Keratinocyte (primary cell): ENCODE measurements at regions not wholly inside any gene's neighbourhood (a gene's known extent, or its start where the extent isn't known, plus 50 kb on each side); places are given as distances from the start of the nearest gene placed in this dataset.

Experiments used
- DNase-seq: peaks from one replicate; pipeline ENCODE4 v3.0.0-alpha.2; 2011; ENCODE audit warnings: low read depth, missing footprints, low spot score
- FAIRE-seq: peaks from 2 replicates; lab custom pipeline; 2011; peaks lifted over from hg19 to GRCh38; lab: Jason Lieb, UNC
- H2AFZ ChIP-seq: 2 replicates; pipeline ENCODE4 v1.6.0; 2012; ENCODE audit warnings: low read length, control low read depth, inconsistent platforms; ENCODE audit not compliant: control insufficient read depth
- H3K27ac ChIP-seq: 2 replicates; pipeline ENCODE4 v1.5.1; 2011; ENCODE audit warnings: low read length; ENCODE audit not compliant: control insufficient read depth, insufficient read depth
- H3K27me3 ChIP-seq: 3 replicates; pipeline ENCODE4 v1.6.0; 2011; ENCODE audit warnings: low read length; ENCODE audit not compliant: control insufficient read depth, insufficient read depth; ENCODE audit errors: extremely low read depth
- H3K36me3 ChIP-seq, 2 experiments: 2 replicates in 1 of 2; 3 replicates in 1 of 2; pipeline ENCODE4 v1.5.1; 2011; ENCODE audit warnings: low read length in 2 of 2, mild to moderate bottlenecking in 1 of 2; ENCODE audit not compliant: control insufficient read depth in 2 of 2, insufficient read depth in 2 of 2; ENCODE audit errors: extremely low read depth in 1 of 2
- H3K4me1 ChIP-seq: 3 replicates; pipeline ENCODE4 v1.5.1; 2011; ENCODE audit warnings: low read length; ENCODE audit not compliant: control insufficient read depth, insufficient read depth; ENCODE audit errors: extremely low read depth
- H3K4me2 ChIP-seq: 3 replicates; pipeline ENCODE4 v1.6.0; 2011; ENCODE audit warnings: low read depth, low read length; ENCODE audit not compliant: control insufficient read depth, insufficient read depth; ENCODE audit errors: extremely low read depth
- H3K4me3 ChIP-seq, 3 experiments: fragments of 200-600 bp in 1 of 3; sonication (generic) in 1 of 3; 2 replicates in 2 of 3; 3 replicates in 1 of 3; pipeline ENCODE4 v1.5.1; 2011 to 2016; ENCODE audit warnings: low read length in 3 of 3, mild to moderate bottlenecking in 3 of 3, control low read depth in 2 of 3, inconsistent platforms in 1 of 3, low read depth in 1 of 3, mixed read lengths in 1 of 3, mixed run types in 1 of 3, moderate library complexity in 1 of 3; ENCODE audit not compliant: control insufficient read depth in 2 of 3, insufficient read depth in 2 of 3; ENCODE audit errors: extremely low read depth in 1 of 3
- H3K79me2 ChIP-seq: 2 replicates; pipeline ENCODE4 v1.6.0; 2012; ENCODE audit warnings: low read length; ENCODE audit not compliant: control insufficient read depth, insufficient read depth
- H3K9ac ChIP-seq: 3 replicates; pipeline ENCODE4 v1.6.0; 2011; ENCODE audit warnings: low read length; ENCODE audit not compliant: control insufficient read depth, insufficient read depth; ENCODE audit errors: extremely low read depth
- H3K9me1 ChIP-seq: 3 replicates; pipeline ENCODE4 v1.6.0; 2011; ENCODE audit warnings: low read length; ENCODE audit not compliant: control insufficient read depth, insufficient read depth; ENCODE audit errors: extremely low read depth
- H3K9me3 ChIP-seq: 2 replicates; pipeline ENCODE4 v1.5.1; 2012; ENCODE audit warnings: low read depth, low read length; ENCODE audit not compliant: control insufficient read depth
- H4K20me1 ChIP-seq: 3 replicates; pipeline ENCODE4 v1.6.0; 2011; ENCODE audit warnings: low read length; ENCODE audit not compliant: control insufficient read depth, insufficient read depth; ENCODE audit errors: extremely low read depth
- EZH2 ChIP-seq: IDR thresholded peaks from one replicate; pipeline ENCODE4 v1.6.1; 2012; ENCODE audit warnings: inconsistent platforms, mild to moderate bottlenecking, low read length, moderate library complexity
- dilution Hi-C: fragments of 300-500 bp; cut with MboI; formaldehyde crosslinking; loops from one replicate; pipeline ENCODE4 v1.7.0; 2020; ENCODE audit warnings: low sequenced_read_pairs; ENCODE audit not compliant: extremely low pct_ligation_motif_present
- TF ChIP-seq, protein P1 (sequence below), 3 experiments: IDR thresholded peaks in 1 of 3; conservative IDR thresholded peaks in 1 of 3; optimal IDR thresholded peaks in 1 of 3; 2 replicates in 2 of 3; 3 replicates in 1 of 3; pipeline versions ENCODE3 to v1.5.1; 2011; ENCODE audit warnings: low read length in 3 of 3, mild to moderate bottlenecking in 3 of 3, moderate library complexity in 2 of 3, control low read depth in 1 of 3, inconsistent platforms in 1 of 3; ENCODE audit not compliant: insufficient read depth in 2 of 3; ENCODE audit errors: extremely low read depth in 1 of 3

DNA sequence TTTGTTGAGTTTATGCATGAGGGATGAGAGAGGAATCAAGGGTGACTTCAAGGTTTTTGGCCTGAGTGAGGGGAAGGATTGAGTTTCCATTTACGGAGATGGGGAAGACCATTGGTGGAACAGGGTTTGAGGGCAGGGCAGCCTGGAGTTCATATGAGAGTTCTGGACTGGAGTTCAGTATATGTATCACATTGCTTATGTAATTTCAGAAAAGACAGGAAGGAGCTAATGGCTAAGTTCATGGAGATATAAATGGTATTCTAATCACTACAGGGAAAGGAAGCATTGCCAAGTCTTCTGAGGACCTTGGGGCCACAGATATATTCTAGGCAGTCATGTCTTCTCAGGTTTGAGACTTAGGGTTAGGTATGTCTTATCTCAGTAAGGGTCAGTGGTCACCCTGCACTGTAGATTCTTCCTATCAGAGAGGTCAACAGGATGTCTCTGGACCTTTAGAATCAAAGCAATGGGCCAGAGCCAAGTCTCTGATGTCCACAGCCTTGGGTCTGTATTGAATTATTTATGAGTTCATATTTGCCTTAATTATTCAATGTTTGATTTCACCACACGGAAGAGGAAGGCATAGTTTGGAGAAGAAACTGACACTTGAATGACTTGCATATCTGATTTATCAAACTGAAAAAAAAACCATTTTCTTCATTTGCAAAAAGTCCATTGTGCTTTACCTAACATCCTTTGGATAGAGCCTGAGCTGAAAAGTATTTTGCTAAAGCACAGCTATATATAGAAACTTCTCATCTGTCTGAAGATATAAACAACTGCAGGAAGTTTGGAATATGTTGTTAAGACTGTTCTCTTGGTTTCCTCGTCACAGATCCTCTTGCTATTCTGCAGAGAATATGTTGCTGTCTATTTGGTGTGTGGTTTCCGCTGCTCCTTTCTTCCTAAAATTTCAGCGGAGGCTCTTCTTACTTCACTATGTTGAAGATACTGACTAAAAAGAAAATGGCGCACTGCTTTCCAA lies 139.5 kb downstream of the PDGFRA start:
- H3K27ac ChIP-seq, result no peak overlapping the region
- H3K9me1 ChIP-seq, result no peaks in the 10 kb centered on the region
- no peaks in the 10 kb centered on the region for H3K27me3 ChIP-seq
- no peaks in the 10 kb centered on the region for H4K20me1 ChIP-seq
- H3K4me3 ChIP-seq, result no peak overlapping the region
- H3K9ac ChIP-seq, result no peak overlapping the region
- no peak overlapping the region for H2AFZ ChIP-seq
- dilution Hi-C loops, result no loop called here
- TF ChIP-seq EZH2, result no peak
- TF ChIP-seq, protein P1, sequence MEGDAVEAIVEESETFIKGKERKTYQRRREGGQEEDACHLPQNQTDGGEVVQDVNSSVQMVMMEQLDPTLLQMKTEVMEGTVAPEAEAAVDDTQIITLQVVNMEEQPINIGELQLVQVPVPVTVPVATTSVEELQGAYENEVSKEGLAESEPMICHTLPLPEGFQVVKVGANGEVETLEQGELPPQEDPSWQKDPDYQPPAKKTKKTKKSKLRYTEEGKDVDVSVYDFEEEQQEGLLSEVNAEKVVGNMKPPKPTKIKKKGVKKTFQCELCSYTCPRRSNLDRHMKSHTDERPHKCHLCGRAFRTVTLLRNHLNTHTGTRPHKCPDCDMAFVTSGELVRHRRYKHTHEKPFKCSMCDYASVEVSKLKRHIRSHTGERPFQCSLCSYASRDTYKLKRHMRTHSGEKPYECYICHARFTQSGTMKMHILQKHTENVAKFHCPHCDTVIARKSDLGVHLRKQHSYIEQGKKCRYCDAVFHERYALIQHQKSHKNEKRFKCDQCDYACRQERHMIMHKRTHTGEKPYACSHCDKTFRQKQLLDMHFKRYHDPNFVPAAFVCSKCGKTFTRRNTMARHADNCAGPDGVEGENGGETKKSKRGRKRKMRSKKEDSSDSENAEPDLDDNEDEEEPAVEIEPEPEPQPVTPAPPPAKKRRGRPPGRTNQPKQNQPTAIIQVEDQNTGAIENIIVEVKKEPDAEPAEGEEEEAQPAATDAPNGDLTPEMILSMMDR (optimal IDR thresholded peaks at IDR 0.05 in 1 of 3, IDR thresholded peaks at IDR 0.05 in 1 of 3, conservative IDR thresholded peaks at IDR 0.05 in 1 of 3; ENCODE audit: extremely low read depth in 1 of 3, insufficient read depth in 2 of 3, low read length in 3 of 3), result no peak
- no peak for DNase-seq
- H3K9me3 ChIP-seq, result no peaks in the 10 kb centered on the region
- H3K4me2 ChIP-seq, result no peak overlapping the region
- no peak for FAIRE-seq
- no peaks in the 10 kb centered on the region for H3K79me2 ChIP-seq
- no peaks in the 10 kb centered on the region for H3K4me1 ChIP-seq
- no peaks in the 10 kb centered on the region for H3K36me3 ChIP-seq

DNA sequence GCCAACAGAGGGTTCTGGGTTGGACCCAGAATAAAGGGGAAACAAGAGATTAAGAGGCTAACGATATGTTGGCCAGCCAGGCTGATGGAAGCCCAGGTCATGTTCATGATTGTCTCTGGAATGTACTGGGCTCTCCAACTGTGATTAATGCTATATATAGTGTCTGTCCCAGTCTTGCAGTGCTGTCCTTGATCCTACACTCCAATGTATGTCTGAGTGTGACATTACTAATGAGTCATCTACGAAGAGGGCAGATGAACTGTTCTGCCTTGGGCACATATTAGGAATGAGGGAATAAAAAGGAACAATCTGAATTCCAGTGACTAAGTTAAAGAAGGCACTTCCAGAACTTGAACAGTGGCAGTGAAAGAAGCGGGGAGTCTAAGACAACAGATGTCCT lies 142.1 kb downstream of the PDGFRA start:
- Histone ChIP-seq H3K79me2 (no peaks in the 10 kb centered on the region), H3K9me3 (no peaks in the 10 kb centered on the region), H3K9me1 (no peaks in the 10 kb centered on the region), H2AFZ (no peak overlapping the region), H3K4me1 (no peaks in the 10 kb centered on the region), H3K4me3 (no peak overlapping the region), H4K20me1 (no peaks in the 10 kb centered on the region), H3K9ac (no peak overlapping the region), H3K27me3 (no peaks in the 10 kb centered on the region), H3K27ac (no peak overlapping the region), H3K4me2 (no peak overlapping the region), H3K36me3 (no peaks in the 10 kb centered on the region)
- DNase-seq (no peak), FAIRE-seq (no peak)
- TF ChIP-seq EZH2, result no peak
- TF ChIP-seq, protein P1 (optimal IDR thresholded peaks at IDR 0.05 in 1 of 3, IDR thresholded peaks at IDR 0.05 in 1 of 3, conservative IDR thresholded peaks at IDR 0.05 in 1 of 3; ENCODE audit: extremely low read depth in 1 of 3, insufficient read depth in 2 of 3, low read length in 3 of 3), result no peak
- dilution Hi-C loops, result no loop called here
